ENCODE measurements at regions not wholly inside any gene's neighbourhood (a gene's known extent, or its start where the extent isn't known, plus 50 kb on each side); places are given as distances from the start of the nearest gene placed in this dataset.
"Not testable (repeated sequence)": the region's sequence is repeated elsewhere in the genome, so short reads cannot be mapped to it uniquely, and the experiment has no call there.

- DNase-seq: no peak
Measured at GRCh38 chr6:1197309-1197708, 114.6 kb upstream of the FOXQ1 start.

GRCh38 chr6:1191141-1191630 lies 120.7 kb upstream of the FOXQ1 start:
- no peak for DNase-seq

GRCh38 chr6:1190366-1190765 lies 121.5 kb upstream of the FOXQ1 start:
- DNase-seq: no peak

GRCh38 chr6:1188199-1188598 lies 123.7 kb upstream of the FOXQ1 start:
- no peak for DNase-seq

- DNase-seq: no peak
Measured at GRCh38 chr6:1187293-1188131, 124.4 kb upstream of the FOXQ1 start.

- no peak for DNase-seq
Measured at GRCh38 chr6:1184318-1184717, 127.6 kb upstream of the FOXQ1 start.

- DNase-seq: no peak
Measured at GRCh38 chr6:1182722-1183521, 129.0 kb upstream of the FOXQ1 start.

GRCh38 chr6:1181939-1182605 lies 129.8 kb upstream of the FOXQ1 start:
- DNase-seq: no peak

GRCh38 chr6:1179571-1180459 lies 132.1 kb upstream of the FOXQ1 start:
- no peak for DNase-seq

GRCh38 chr6:1178590-1178989 lies 133.3 kb upstream of the FOXQ1 start:
- DNase-seq: no peak

- no peak for DNase-seq
Measured at GRCh38 chr6:1176567-1176966, 135.3 kb upstream of the FOXQ1 start.

GRCh38 chr6:1175877-1176276 lies 136.0 kb upstream of the FOXQ1 start:
- no peak for DNase-seq

- no peak for DNase-seq
Measured at GRCh38 chr6:1170794-1171193, 141.1 kb upstream of the FOXQ1 start.

GRCh38 chr6:1164600-1164999 lies 147.3 kb upstream of the FOXQ1 start:
- DNase-seq: no peak

GRCh38 chr6:1163501-1163900 lies 148.4 kb upstream of the FOXQ1 start:
- DNase-seq: no peak

- no peak for DNase-seq
Measured at GRCh38 chr6:1162367-1163275, 149.3 kb upstream of the FOXQ1 start.

- DNase-seq: not testable (repeated sequence)
Measured at GRCh38 chr6:1156411-1156810, 155.5 kb upstream of the FOXQ1 start.

- no peak for DNase-seq
Measured at GRCh38 chr6:1153696-1154245, 158.1 kb upstream of the FOXQ1 start.

GRCh38 chr6:1146500-1146899 lies 165.4 kb upstream of the FOXQ1 start:
- no peak for DNase-seq

GRCh38 chr6:1145768-1146218 lies 166.1 kb upstream of the FOXQ1 start:
- no peak for DNase-seq

Data from NCI-H146 (cell line).